Pancreas (tissue), 10 donors: ENCODE measurements at regions not wholly inside any gene's neighbourhood (a gene's known extent, or its start where the extent isn't known, plus 50 kb on each side); places are given as distances from the start of the nearest gene placed in this dataset.

Source experiments
- ATAC-seq, 4 donors: fragments of 200-7000 bp; cut with Tn5 transposase; one replicate each; pipeline versions ENCODE4 v1.8.0 to v1.9.1; 2020; ENCODE audit warnings: mild to moderate bottlenecking in 4 of 4, moderate library complexity in 4 of 4
- DNase-seq, 6 donors: peaks; one replicate each; pipeline ENCODE4 v3.0.0-alpha.2; 2020
- FAIRE-seq: peaks from 2 replicates; lab custom pipeline; 2012; peaks lifted over from hg19 to GRCh38; lab: Jason Lieb, UNC
- H3K27ac ChIP-seq, 4 donors: fragments of 200-600 bp; sonication (generic); 1 replicate in 3 of 4; 2 replicates in 1 of 4; pipeline versions ENCODE4 v1.5.0 to v1.8.0; 2020
- H3K27me3 ChIP-seq, 4 donors: fragments of 200-600 bp; one replicate each; pipeline ENCODE4 v1.8.0; 2021
- H3K36me3 ChIP-seq, 3 donors: fragments of 200-600 bp; sonication (generic) in 1 of 3; one replicate each; pipeline versions ENCODE4 v1.5.0 to v1.8.0; 2020 to 2021
- H3K4me1 ChIP-seq, 3 donors: fragments of 200-600 bp; one replicate each; pipeline ENCODE4 v1.8.0; 2021
- H3K4me3 ChIP-seq, 4 donors: fragments of 200-600 bp; sonication (generic) in 2 of 4; one replicate each; pipeline versions ENCODE4 v1.5.0 to v1.8.0; 2020 to 2021
- H3K9me3 ChIP-seq, 4 donors: fragments of 200-600 bp; one replicate each; pipeline ENCODE4 v1.8.0; 2021
- WGBS, 2 donors: extraction: QIAGEN DNeasy Blood & Tissue Kit; methylation state at CpG; one replicate each; pipeline ENCODE4 v1.1.7; 2013; 5-methylcytosine and 5-hydroxymethylcytosine counted together
- intact Hi-C, 3 donors: fragments of 100-400 bp; cut with DNase I; formaldehyde crosslinking; loops; one replicate each; pipeline versions ENCODE4 v1.11.1 to v1.14.2; 2022
- TF ChIP-seq, protein P1 (sequence below), 4 donors: fragments of 200-600 bp; sonication (generic) in 3 of 4; IDR thresholded peaks; one replicate each; pipeline versions ENCODE4 v1.5.0 to v1.8.0; 2021; ENCODE audit warnings: antibody characterized with exemption in 4 of 4
- donor health status: healthy with polysubstance abuse.
- donor health status: DM: no; HTN: no; CAD: no; lungs with moderate emphysema.
- donor health status: DM: no; HTN: no; CAD: no.
- donor health status: control.
- donor health status: control.
- donor health status: Bipolar disorder and iron deficiency.
- donor health status: DM: yes; HTN: yes; CAD: no.
- donor health status: DM: no; HTN: no; CAD: no.
- donor health status: DM: no; HTN: no; CAD: no.
- donor health status: DM: yes; HTN: yes; CAD: no.

DNA sequence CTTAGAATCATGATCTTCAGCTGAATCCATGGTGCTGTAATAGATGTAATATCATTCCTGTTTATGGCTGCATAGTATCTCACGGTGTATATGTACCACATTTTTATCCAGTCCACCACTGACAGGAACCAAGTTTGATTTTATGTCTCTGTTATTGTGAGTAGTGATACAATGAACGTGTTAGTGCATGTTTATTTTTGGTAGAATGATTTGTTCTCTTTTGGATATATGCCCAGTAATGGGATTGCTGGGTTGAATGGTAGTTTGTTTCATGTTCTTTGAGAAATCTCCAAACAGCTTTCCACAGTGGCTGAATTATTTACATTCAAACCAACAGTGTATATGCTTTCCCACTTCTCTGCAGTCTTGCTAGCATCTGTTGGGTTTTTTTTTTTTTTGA lies 175.1 kb upstream of the CDH10 start:
- intact Hi-C loops, result no loop called here
- Histone ChIP-seq H3K4me1 (no peaks in the 10 kb centered on the region), H3K36me3 (no peaks in the 10 kb centered on the region), H3K27me3 (no peaks in the 10 kb centered on the region), H3K4me3 (no peak overlapping the region), H3K9me3 (no peaks in the 10 kb centered on the region), H3K27ac (no peak overlapping the region)
- 38 to 55% methylated on average over 2 of the region's 2 CpGs for WGBS, 2 donors
- ATAC-seq (no peak), DNase-seq (no peak), FAIRE-seq (no peak)
- TF ChIP-seq, protein P1, sequence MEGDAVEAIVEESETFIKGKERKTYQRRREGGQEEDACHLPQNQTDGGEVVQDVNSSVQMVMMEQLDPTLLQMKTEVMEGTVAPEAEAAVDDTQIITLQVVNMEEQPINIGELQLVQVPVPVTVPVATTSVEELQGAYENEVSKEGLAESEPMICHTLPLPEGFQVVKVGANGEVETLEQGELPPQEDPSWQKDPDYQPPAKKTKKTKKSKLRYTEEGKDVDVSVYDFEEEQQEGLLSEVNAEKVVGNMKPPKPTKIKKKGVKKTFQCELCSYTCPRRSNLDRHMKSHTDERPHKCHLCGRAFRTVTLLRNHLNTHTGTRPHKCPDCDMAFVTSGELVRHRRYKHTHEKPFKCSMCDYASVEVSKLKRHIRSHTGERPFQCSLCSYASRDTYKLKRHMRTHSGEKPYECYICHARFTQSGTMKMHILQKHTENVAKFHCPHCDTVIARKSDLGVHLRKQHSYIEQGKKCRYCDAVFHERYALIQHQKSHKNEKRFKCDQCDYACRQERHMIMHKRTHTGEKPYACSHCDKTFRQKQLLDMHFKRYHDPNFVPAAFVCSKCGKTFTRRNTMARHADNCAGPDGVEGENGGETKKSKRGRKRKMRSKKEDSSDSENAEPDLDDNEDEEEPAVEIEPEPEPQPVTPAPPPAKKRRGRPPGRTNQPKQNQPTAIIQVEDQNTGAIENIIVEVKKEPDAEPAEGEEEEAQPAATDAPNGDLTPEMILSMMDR (IDR thresholded peaks at IDR 0.05), result no peak

DNA sequence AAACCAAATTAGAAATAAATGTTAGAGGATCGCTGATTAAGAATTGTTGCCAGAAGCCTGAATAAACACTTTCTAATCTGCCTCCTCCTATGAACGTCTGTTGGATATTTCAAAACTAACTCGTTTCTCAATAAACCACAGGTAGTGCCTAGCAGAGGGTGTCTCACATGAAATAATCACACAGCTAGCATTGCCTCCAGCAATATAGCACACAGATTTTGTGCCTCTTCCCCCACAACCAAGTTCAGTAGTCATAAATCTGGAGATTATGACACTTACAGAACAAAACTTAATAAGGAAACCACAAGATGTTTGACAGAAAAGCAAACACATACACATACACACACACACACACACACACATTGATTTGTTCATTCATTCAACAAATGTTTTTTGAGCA lies 173.2 kb upstream of the CDH10 start:
- DNase-seq (no peak), FAIRE-seq (no peak), ATAC-seq (no peak)
- H3K4me1 ChIP-seq, result no peaks in the 10 kb centered on the region
- intact Hi-C loops, result no loop called here
- no peak overlapping the region for H3K27ac ChIP-seq
- 52 to 56% methylated on average over 3 of the region's 3 CpGs for WGBS, 2 donors
- TF ChIP-seq, protein P1 (IDR thresholded peaks at IDR 0.05), result no peak
- H3K27me3 ChIP-seq, result no peaks in the 10 kb centered on the region
- no peaks in the 10 kb centered on the region for H3K9me3 ChIP-seq
- no peak overlapping the region for H3K4me3 ChIP-seq
- no peaks in the 10 kb centered on the region for H3K36me3 ChIP-seq

DNA sequence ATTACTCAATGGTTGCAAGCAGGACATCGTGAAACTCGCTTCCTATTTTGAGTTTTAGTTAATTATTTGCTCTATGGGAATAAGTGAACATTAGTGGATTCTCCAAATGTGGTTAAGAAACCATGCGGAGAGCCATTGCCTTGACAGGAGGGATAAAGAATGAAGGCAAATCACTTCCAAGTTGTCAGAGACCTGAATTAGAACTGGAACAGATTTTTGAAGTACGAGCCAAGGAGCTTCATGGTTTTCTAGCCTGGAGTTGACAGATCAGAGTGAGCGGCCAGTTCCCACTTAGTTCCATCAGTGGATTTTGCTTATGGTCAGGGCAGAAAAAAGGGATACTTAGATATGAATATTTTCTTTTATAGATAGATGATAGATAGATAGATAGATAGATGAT lies 171.4 kb upstream of the CDH10 start:
- DNase-seq, result no peak
- Histone ChIP-seq H3K4me3 (no peak overlapping the region), H3K9me3 (no peaks in the 10 kb centered on the region), H3K36me3 (no peaks in the 10 kb centered on the region), H3K27me3 (no peaks in the 10 kb centered on the region), H3K4me1 (no peaks in the 10 kb centered on the region), H3K27ac (no peak overlapping the region)
- ATAC-seq, result no peak
- intact Hi-C loops, result no loop called here
- no peak for FAIRE-seq
- TF ChIP-seq, protein P1 (IDR thresholded peaks at IDR 0.05), result no peak
- 36 to 38% methylated on average over 5 of the region's 5 CpGs for WGBS, 2 donors

DNA sequence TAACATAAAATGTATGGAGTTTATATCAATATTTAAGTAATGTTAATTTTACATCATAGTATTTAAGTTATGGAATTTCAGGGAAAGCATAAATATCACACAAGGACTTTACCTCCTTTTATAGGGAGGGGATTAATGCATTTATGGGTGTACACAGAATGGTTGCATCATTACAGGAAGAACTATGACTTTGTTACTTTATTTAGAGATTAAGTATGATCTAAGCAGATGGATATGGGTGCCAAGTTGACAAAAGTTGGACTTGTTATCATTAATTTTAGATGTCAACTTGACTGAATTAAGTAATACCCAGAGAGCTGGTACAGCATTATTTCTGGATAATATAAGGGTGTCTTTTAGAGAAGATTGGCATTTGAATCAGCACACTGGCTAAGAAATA lies 160.5 kb upstream of the CDH10 start:
- FAIRE-seq (no peak), DNase-seq (no peak)
- intact Hi-C loops, result no loop called here

DNA sequence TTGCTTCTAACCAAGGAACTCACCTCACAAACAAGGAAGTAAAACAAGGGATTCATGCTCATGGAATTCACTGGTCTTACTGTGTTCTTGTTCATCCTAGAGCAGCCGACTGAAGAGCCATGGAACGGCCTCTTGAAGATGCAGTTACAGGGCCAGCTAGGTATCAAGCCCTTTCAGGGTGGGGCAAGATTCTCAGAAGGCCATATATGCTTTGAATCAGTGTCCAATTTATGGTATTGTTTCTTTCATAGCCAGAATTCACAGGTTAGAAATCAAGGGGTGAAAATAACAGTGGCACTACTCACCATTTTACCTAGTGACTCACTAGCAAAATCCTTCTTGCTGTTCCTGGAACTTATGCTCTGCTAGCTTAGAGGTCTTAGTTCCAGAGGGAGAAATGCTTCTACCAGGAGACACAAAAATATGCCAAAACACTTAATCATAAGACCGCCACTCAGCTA lies 159.5 kb upstream of the CDH10 start:
- no peak for FAIRE-seq
- ATAC-seq, result no peak
- H3K27me3 ChIP-seq, result no peaks in the 10 kb centered on the region

More for the DNA sequence above, 160.5 kb upstream of the CDH10 start:
- TF ChIP-seq, protein P1 (IDR thresholded peaks at IDR 0.05), result no peak
- H3K4me1 ChIP-seq, result no peaks in the 10 kb centered on the region
- ATAC-seq, result no peak
- no peaks in the 10 kb centered on the region for H3K27me3 ChIP-seq
- H3K9me3 ChIP-seq, result no peaks in the 10 kb centered on the region
- H3K27ac ChIP-seq, result no peak overlapping the region
- H3K4me3 ChIP-seq, result no peak overlapping the region
- H3K36me3 ChIP-seq, result no peaks in the 10 kb centered on the region

More for the DNA sequence above, 159.5 kb upstream of the CDH10 start:
- H3K27ac ChIP-seq, result no peak overlapping the region
- H3K4me3 ChIP-seq, result no peak overlapping the region
- H3K4me1 ChIP-seq, result no peaks in the 10 kb centered on the region
- DNase-seq, result no peak
- no peaks in the 10 kb centered on the region for H3K9me3 ChIP-seq
- TF ChIP-seq, protein P1 (IDR thresholded peaks at IDR 0.05), result no peak
- WGBS, 2 donors, result 67 to 86% methylated on average over 3 of the region's 3 CpGs
- intact Hi-C loops, result no loop called here
- no peaks in the 10 kb centered on the region for H3K36me3 ChIP-seq
